ENCODE measurements at regions not wholly inside any gene's neighbourhood (a gene's known extent, or its start where the extent isn't known, plus 50 kb on each side); places are given as distances from the start of the nearest gene placed in this dataset.

DNA sequence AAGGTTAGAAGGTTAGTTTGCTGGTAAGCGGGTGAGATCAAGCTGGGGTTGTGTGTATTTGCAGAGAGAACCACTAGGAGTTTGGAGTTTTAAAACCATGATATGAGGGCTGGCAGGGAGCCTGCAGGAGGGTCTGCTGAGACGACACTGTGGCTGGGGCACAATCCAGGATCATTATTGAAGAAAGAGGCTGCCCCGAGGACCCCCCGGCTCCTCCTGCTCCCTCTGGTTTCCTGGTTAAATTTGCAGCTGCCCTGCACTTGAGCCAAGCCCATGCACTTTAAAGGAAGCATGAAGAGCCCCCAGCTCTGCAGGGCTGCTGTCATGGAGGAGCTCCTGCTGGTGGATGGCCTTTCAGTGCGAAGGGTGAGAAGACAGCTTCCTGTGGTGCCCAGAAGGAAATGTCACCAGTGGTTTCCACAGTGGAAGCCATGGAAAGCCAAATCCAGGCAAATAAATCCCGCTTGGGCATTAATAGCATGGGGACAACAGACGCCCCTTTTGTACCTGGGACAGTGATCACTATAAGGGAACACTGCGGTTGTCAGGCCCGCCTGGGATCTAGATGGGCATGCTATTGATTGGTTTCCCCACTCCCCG is 140.7 kb downstream of the NSG2 start:
- H3K36me3 ChIP-seq: no peaks in the 10 kb centered on the region
- no peaks in the 10 kb centered on the region for H3K9me3 ChIP-seq
- no peak overlapping the region for H3K4me3 ChIP-seq
- H3K27me3 ChIP-seq: no peaks in the 10 kb centered on the region
- no peak for DNase-seq
- no peak overlapping the region for H3K9ac ChIP-seq (ENCODE audit: low read depth in 2 of 2, low read length in 2 of 2)
- TF ChIP-seq, protein P1, sequence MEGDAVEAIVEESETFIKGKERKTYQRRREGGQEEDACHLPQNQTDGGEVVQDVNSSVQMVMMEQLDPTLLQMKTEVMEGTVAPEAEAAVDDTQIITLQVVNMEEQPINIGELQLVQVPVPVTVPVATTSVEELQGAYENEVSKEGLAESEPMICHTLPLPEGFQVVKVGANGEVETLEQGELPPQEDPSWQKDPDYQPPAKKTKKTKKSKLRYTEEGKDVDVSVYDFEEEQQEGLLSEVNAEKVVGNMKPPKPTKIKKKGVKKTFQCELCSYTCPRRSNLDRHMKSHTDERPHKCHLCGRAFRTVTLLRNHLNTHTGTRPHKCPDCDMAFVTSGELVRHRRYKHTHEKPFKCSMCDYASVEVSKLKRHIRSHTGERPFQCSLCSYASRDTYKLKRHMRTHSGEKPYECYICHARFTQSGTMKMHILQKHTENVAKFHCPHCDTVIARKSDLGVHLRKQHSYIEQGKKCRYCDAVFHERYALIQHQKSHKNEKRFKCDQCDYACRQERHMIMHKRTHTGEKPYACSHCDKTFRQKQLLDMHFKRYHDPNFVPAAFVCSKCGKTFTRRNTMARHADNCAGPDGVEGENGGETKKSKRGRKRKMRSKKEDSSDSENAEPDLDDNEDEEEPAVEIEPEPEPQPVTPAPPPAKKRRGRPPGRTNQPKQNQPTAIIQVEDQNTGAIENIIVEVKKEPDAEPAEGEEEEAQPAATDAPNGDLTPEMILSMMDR (IDR thresholded peaks at IDR 0.05): no peak
- no peak overlapping the region for H3K27ac ChIP-seq
- intact Hi-C loops (cut with DNase I): no loop called here
- no peaks in the 10 kb centered on the region for H3K4me1 ChIP-seq

DNA sequence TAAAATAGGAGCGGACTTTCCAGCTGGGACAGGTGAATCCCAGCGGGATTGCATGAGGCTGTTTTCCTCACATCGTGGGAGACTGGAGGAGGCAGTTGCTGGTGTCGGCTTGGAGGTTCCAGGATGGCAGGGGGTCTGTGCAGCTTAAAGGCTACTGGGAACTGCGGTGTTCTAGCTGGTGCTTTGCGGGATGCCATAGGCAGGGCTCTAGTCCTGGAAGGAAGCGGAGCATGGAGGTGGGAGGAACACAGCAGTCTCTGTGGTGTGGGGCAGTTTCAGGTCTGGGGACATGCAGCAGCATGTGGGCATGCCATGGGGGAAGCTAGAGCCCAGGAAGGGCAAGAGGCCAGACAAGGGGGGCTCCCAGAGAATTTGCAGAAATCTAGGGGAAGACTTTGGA is 141.5 kb downstream of the NSG2 start:
- no peaks in the 10 kb centered on the region for H3K9me3 ChIP-seq
- TF ChIP-seq, protein P1 (IDR thresholded peaks at IDR 0.05): no peak
- no peaks in the 10 kb centered on the region for H3K27me3 ChIP-seq
- no peak overlapping the region for H3K27ac ChIP-seq
- H3K4me3 ChIP-seq: no peak overlapping the region
- no peaks in the 10 kb centered on the region for H3K36me3 ChIP-seq
- H3K9ac ChIP-seq (ENCODE audit: low read depth in 2 of 2, low read length in 2 of 2): no peak overlapping the region
- no peaks in the 10 kb centered on the region for H3K4me1 ChIP-seq
- no peak for DNase-seq
- intact Hi-C loops (cut with DNase I): no loop called here

DNA sequence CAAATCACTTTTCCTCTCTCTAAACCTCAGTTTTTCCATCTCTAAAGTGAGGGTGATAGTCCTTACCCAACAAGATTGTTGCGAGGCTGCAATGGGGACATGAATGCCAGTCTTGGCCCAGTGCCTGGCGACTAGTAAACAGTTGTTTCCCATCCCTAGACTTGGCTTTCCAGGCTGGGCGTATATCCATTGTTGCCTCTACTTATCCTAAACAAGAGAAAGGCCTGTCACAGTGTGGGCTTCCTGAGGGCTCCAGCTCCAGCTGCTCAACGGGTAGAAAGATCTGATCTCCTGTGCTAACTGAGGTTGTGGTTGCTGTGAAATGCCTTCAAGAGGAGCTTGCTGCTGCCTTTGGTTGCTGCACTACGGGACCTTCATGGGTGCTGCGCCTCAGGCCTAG is 142.0 kb downstream of the NSG2 start:
- H3K9me3 ChIP-seq: no peaks in the 10 kb centered on the region

DNA sequence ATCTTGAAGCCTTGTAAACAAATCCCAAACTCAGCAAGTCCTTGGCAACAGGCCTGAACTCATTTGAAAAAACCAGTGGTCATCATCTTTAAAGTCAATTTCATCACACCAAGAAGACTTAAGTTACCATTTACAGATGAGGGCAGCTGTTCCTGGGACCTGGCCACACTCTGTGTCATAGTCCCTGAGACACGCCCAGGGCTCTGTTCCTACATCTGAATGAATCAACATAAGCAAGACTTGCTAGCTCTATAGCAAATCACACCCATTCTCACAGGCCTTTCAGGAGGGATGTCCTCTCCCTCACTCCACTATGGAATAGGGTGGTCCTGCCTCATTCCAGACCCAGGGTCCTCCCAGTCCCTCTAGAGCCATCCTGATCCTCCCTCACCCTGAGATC is 142.8 kb downstream of the NSG2 start:
- Histone ChIP-seq H3K36me3 (no peaks in the 10 kb centered on the region), H3K27ac (no peak overlapping the region), H3K4me1 (no peaks in the 10 kb centered on the region), H3K9ac (ENCODE audit: low read depth in 2 of 2, low read length in 2 of 2) (no peak overlapping the region), H3K4me3 (no peak overlapping the region), H3K9me3 (no peaks in the 10 kb centered on the region), H3K27me3 (no peaks in the 10 kb centered on the region)
- peak; percentile 20 for DNase-seq
- TF ChIP-seq, protein P1 (IDR thresholded peaks at IDR 0.05): no peak
- intact Hi-C loops (cut with DNase I): no loop called here

More for the DNA sequence above, 142.0 kb downstream of the NSG2 start:
- TF ChIP-seq, protein P1 (IDR thresholded peaks at IDR 0.05): no peak
- Histone ChIP-seq H3K4me3 (no peak overlapping the region), H3K27ac (no peak overlapping the region), H3K27me3 (no peaks in the 10 kb centered on the region), H3K36me3 (no peaks in the 10 kb centered on the region), H3K4me1 (no peaks in the 10 kb centered on the region), H3K9ac (ENCODE audit: low read depth in 2 of 2, low read length in 2 of 2) (no peak overlapping the region)
- no peak for DNase-seq
- intact Hi-C loops (cut with DNase I): no loop called here

DNA sequence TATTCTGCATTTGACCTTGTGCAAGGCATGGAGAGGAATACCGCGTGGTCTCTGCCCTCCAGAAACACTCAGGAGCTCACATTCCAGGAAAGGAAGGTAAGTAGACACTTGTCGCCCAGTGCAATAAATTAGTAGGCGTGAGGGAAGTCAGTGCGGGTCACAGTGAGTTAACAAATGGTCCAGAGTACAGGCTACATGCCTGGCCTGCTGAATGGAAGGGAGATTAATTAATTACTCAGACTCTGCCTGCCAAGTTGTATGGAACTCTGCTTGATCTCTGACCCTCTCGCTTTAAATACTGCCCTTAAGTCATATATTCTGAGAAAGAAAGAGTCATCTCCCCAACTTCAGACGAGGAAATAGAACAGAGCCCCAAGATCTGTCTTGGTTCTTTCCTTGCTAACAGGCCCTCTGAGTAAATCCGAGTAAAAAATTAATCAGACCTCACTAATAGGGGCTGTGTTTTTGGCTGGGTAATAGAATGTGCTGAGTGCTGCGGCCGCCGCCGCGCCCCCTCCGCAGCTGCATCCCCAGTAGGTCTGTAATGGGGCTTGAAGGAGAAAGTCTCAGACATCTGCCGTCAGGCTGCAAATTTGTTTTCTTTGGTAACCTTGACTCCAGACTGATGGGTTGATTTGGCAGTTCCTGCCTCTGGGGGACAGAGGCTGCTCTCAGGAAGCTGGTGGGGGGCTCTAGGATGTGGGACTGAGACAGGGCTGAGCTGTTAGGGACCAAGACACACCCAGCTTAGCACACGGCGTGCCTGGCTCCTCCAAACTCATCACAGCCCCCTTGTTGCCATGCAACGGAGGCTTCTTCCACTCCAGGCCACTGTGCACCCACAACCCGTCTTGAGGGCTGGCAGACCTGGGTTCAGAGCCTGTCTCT is 144.4 kb downstream of the NSG2 start:
- DNase-seq: no peak
- Histone ChIP-seq H3K9me3 (no peaks in the 10 kb centered on the region), H3K27me3 (no peaks in the 10 kb centered on the region), H3K9ac (ENCODE audit: low read depth in 2 of 2, low read length in 2 of 2) (no peak overlapping the region), H3K36me3 (no peaks in the 10 kb centered on the region), H3K27ac (no peak overlapping the region), H3K4me3 (no peak overlapping the region), H3K4me1 (no peaks in the 10 kb centered on the region)
- intact Hi-C loops (cut with DNase I): no loop called here
- TF ChIP-seq, protein P1 (IDR thresholded peaks at IDR 0.05): no peak
